ENCODE measurements at regions not wholly inside any gene's neighbourhood (a gene's known extent, or its start where the extent isn't known, plus 50 kb on each side); places are given as distances from the start of the nearest gene placed in this dataset.

GRCh38 chr16:61596655-61597054, 439.6 kb downstream of the CDH8 start:
- DNase-seq: no peak

- no peak for DNase-seq
Observed at GRCh38 chr16:61595605-61596004, 440.6 kb downstream of the CDH8 start.

- no peak for DNase-seq
Observed at GRCh38 chr16:61590577-61590976, 445.7 kb downstream of the CDH8 start.

- no peak for DNase-seq
Observed at GRCh38 chr16:61587526-61587925, 448.7 kb downstream of the CDH8 start.

- no peak for DNase-seq
Observed at GRCh38 chr16:61581417-61582046, 454.7 kb downstream of the CDH8 start.

GRCh38 chr16:61580579-61580978, 455.7 kb downstream of the CDH8 start:
- no peak for DNase-seq

- DNase-seq: no peak
Observed at GRCh38 chr16:61579195-61579594, 457.0 kb downstream of the CDH8 start.

- DNase-seq: no peak
Observed at GRCh38 chr16:61576476-61576875, 459.8 kb downstream of the CDH8 start.

GRCh38 chr16:61575617-61576016, 460.6 kb downstream of the CDH8 start:
- DNase-seq: no peak

- no peak for DNase-seq
Observed at GRCh38 chr16:61569028-61569427, 467.2 kb downstream of the CDH8 start.

GRCh38 chr16:61564716-61565115, 471.5 kb downstream of the CDH8 start:
- no peak for DNase-seq

GRCh38 chr16:61555718-61556441, 480.4 kb downstream of the CDH8 start:
- DNase-seq: no peak

- DNase-seq: no peak
Observed at GRCh38 chr16:61549327-61549726, 486.9 kb downstream of the CDH8 start.

GRCh38 chr16:61547626-61548025, 488.6 kb downstream of the CDH8 start:
- no peak for DNase-seq

- DNase-seq: no peak
Observed at GRCh38 chr16:61544165-61544564, 492.1 kb downstream of the CDH8 start.

- no peak for DNase-seq
Observed at GRCh38 chr16:61540216-61540615, 496.0 kb downstream of the CDH8 start.

- no peak for DNase-seq
Observed at GRCh38 chr16:61530697-61531096, 505.5 kb downstream of the CDH8 start.

- DNase-seq: no peak
Observed at GRCh38 chr16:61500851-61501250, 535.4 kb downstream of the CDH8 start.

GRCh38 chr16:61480250-61480649, 556.0 kb downstream of the CDH8 start:
- DNase-seq: no peak

GRCh38 chr16:61471737-61472136, 564.5 kb downstream of the CDH8 start:
- DNase-seq: no peak

- no peak for DNase-seq
Observed at GRCh38 chr16:61471023-61471422, 565.2 kb downstream of the CDH8 start.

GRCh38 chr16:61465285-61465684, 571.0 kb downstream of the CDH8 start:
- no peak for DNase-seq

GRCh38 chr16:61460020-61460419, 576.2 kb downstream of the CDH8 start:
- no peak for DNase-seq

GRCh38 chr16:61435346-61435745, 600.9 kb downstream of the CDH8 start:
- DNase-seq: no peak
